ENCODE measurements at regions not wholly inside any gene's neighbourhood (a gene's known extent, or its start where the extent isn't known, plus 50 kb on each side); places are given as distances from the start of the nearest gene placed in this dataset.

GRCh38 chr22:35156945-35157344 lies 91.0 kb downstream of the ISX start:
- Histone ChIP-seq H3K4me1 (ENCODE audit: control insufficient read depth in 4 of 4, insufficient read depth in 4 of 4, low read length in 3 of 4) (no peaks in the 10 kb centered on the region), H3K9me3 (ENCODE audit: control insufficient read depth in 4 of 4, low read length in 3 of 4) (no peaks in the 10 kb centered on the region), H3K9ac (ENCODE audit: low read depth in 1 of 2, low read length in 2 of 2) (no peak overlapping the region), H3K4me3 (ENCODE audit: low read depth in 1 of 3, low read length in 3 of 3) (no peak overlapping the region), H3K36me3 (ENCODE audit: control insufficient read depth in 4 of 4, insufficient read depth in 3 of 4, low read depth in 1 of 4, low read length in 3 of 4) (no peaks in the 10 kb centered on the region), H3K27ac (ENCODE audit: low read depth in 1 of 2, low read length in 2 of 2) (no peak overlapping the region), H3K27me3 (ENCODE audit: control insufficient read depth in 4 of 4, insufficient read depth in 4 of 4, low read length in 3 of 4) (peaks cover 0 to 5% (median 3%) of the 10 kb centered on the region in 4 donors)
- TF ChIP-seq RAD21 (IDR thresholded peaks at IDR 0.05) (no peak), SP1 (IDR thresholded peaks at IDR 0.05) (no peak), HNF4A (conservative IDR thresholded peaks at IDR 0.05) (no peak), JUND (IDR thresholded peaks at IDR 0.05) (no peak), GABPA (IDR thresholded peaks at IDR 0.05 in 1 of 2, conservative IDR thresholded peaks at IDR 0.05 in 1 of 2) (no peak), REST (IDR thresholded peaks at IDR 0.05) (no peak), CTCF (IDR thresholded peaks at IDR 0.05; ENCODE audit: low read depth, low read length, missing input control) (no peak), ZBTB33 (IDR thresholded peaks at IDR 0.05) (no peak), FOXA2 (IDR thresholded peaks at IDR 0.05) (no peak)
- 49% methylated on average over 3 of the region's 3 CpGs for WGBS
- no peak for DNase-seq (ENCODE audit: low spot score)

GRCh38 chr22:35158336-35158735 lies 92.4 kb downstream of the ISX start:
- no peak for DNase-seq (ENCODE audit: low spot score)
- H3K27ac ChIP-seq (ENCODE audit: low read depth in 1 of 2, low read length in 2 of 2) = no peak overlapping the region

More at GRCh38 chr22:35158336-35158735, 92.4 kb downstream of the ISX start:
- Histone ChIP-seq H3K4me1 (ENCODE audit: control insufficient read depth in 4 of 4, insufficient read depth in 4 of 4, low read length in 3 of 4) (no peaks in the 10 kb centered on the region), H3K27me3 (ENCODE audit: control insufficient read depth in 4 of 4, insufficient read depth in 4 of 4, low read length in 3 of 4) (peaks cover 0 to 10% (median 2%) of the 10 kb centered on the region in 4 donors), H3K9me3 (ENCODE audit: control insufficient read depth in 4 of 4, low read length in 3 of 4) (no peaks in the 10 kb centered on the region), H3K9ac (ENCODE audit: low read depth in 1 of 2, low read length in 2 of 2) (no peak overlapping the region), H3K4me3 (ENCODE audit: low read depth in 1 of 3, low read length in 3 of 3) (no peak overlapping the region), H3K36me3 (ENCODE audit: control insufficient read depth in 4 of 4, insufficient read depth in 3 of 4, low read depth in 1 of 4, low read length in 3 of 4) (no peaks in the 10 kb centered on the region)
- TF ChIP-seq REST (IDR thresholded peaks at IDR 0.05) (no peak), JUND (IDR thresholded peaks at IDR 0.05) (no peak), ZBTB33 (IDR thresholded peaks at IDR 0.05) (no peak), MAX (IDR thresholded peaks at IDR 0.05) (no peak), SP1 (IDR thresholded peaks at IDR 0.05) (no peak), TAF1 (conservative IDR thresholded peaks at IDR 0.05) (no peak), FOXA2 (IDR thresholded peaks at IDR 0.05) (no peak), ATF3 (IDR thresholded peaks at IDR 0.05) (no peak), YY1 (IDR thresholded peaks at IDR 0.05) (no peak), RXRA (IDR thresholded peaks at IDR 0.05) (no peak), FOXA1 (IDR thresholded peaks at IDR 0.05) (no peak), HNF4G (IDR thresholded peaks at IDR 0.05) (no peak), RAD21 (IDR thresholded peaks at IDR 0.05) (no peak), EGR1 (IDR thresholded peaks at IDR 0.05; ENCODE audit: low read depth in 2 of 2) (no peak), NR2F2 (IDR thresholded peaks at IDR 0.05) (no peak), HNF4A (conservative IDR thresholded peaks at IDR 0.05) (no peak), GABPA (IDR thresholded peaks at IDR 0.05 in 1 of 2, conservative IDR thresholded peaks at IDR 0.05 in 1 of 2) (no peak)
- WGBS = 28% methylated on average over 7 of the region's 7 CpGs

Data from liver (tissue), 8 donors.